ENCODE measurements at regions not wholly inside any gene's neighbourhood (a gene's known extent, or its start where the extent isn't known, plus 50 kb on each side); places are given as distances from the start of the nearest gene placed in this dataset.

DNA sequence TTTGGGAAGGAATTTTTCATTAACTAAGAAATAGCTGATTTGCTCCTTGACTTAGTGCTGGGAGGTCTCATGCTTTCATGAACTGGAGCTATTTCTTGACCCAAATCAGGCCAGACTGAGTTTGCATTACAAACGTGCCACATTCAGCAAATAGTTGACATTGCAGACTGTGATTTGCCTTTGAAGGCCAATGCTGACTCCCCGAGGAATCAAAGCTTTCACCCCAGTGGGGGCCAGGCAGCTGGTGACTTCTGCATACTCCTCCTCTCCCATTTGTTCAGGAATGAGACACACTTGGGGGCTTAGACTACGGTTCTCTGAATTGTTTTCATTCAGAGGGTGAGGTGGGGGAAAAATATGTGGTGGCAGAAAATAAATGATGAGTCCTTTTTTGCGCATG, 111.0 kb upstream of the JAZF1 start:
- DNase-seq (ENCODE audit: low spot score) = no peak
- in situ Hi-C loops (cut with HindIII; ENCODE audit: low sequenced_read_pairs) = no loop called here

DNA sequence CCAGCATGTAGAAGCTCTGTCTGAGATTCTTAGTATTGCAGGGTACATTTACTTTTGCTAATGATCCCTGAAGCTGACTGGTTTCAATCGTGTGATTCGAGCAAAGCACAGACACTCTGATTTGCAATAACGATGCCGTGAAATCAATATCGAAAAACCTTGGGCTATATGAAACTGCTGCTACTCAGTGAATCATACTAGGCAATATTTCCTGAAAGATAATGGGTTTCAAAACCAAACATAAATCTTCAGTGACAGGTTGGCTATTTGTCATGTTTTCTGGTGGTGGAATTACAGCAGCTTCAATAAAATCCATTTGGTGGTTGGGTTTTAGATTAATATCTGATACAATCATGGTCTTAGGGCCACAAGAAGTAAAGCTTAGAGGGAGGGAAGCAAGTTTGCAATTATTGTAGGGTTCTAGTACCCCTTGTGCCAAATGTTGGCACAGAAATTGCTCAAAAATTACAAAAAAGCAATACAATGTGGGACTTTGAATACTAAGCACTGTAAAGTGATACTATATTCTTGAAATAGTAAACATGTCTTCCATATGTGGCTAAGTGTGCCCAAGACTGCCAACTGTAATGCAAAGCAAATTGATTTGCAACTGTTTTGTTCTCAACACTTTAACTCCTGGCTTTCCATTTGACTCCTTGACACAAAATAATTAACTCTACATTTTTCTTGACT, 112.4 kb upstream of the JAZF1 start:
- no peak for DNase-seq (ENCODE audit: low spot score)
- in situ Hi-C loops (cut with HindIII; ENCODE audit: low sequenced_read_pairs) = no loop called here

DNA sequence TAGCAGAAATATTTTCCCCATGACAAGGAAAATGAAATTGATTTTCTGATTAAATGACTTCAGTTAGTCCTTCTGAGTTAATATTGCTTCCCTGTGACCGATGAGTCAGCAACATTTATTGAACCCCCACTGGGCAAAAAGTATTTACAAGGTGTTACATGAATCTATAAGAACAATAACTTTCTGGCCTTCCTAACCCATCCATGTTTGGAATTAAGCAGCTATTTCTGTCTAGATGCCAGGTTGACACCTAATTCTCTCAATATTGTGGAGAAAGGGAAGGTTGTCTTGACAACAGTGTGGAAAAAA, 112.9 kb upstream of the JAZF1 start:
- no peak for DNase-seq (ENCODE audit: low spot score)
- in situ Hi-C loops (cut with HindIII; ENCODE audit: low sequenced_read_pairs) = no loop called here

DNA sequence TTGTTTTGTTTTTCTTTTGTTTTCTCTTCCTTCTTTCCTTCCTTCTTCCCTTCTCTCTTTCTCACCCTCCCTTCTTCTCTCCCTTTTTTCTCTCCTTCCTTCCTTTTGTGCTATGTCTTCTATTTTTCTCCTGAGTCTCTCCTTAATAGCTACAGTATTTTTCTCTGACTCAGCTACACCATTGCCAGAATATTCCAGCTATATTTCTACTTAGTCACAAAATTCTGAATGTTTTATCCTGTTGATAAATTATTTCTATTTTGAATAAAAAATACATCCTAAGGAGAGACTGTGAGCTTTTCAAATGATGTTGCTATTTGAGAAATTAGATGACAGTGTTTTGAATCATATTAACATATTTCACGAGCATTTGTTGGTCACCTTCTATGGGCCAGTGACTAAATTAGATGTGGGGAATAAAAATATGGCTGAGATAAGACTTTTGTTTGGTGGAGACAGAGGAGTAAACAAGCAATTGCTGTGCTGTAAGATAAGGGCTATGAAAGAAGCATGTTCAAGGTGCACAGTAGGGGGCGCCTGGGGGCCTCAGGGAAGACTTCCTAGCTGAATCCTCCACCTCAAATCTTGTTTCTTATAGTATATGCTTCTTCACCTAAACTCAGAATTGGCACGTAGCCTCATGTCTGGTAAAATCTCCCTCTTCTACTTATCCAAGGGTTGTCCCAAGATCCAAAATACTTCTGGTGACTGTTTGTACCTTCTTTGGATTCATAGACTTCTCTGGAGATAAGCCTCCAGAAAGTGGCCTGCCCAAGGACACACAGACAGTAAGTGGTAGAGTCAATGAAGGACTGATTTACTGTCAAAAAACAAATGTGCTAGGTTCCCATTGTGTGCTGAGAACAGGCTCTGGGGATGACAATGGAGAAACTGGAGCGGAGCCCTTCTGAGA, 115.5 kb upstream of the CREB5 start:
- in situ Hi-C loops (cut with HindIII; ENCODE audit: low sequenced_read_pairs) = no loop called here
- DNase-seq (ENCODE audit: low spot score) = peak; percentile 7

DNA sequence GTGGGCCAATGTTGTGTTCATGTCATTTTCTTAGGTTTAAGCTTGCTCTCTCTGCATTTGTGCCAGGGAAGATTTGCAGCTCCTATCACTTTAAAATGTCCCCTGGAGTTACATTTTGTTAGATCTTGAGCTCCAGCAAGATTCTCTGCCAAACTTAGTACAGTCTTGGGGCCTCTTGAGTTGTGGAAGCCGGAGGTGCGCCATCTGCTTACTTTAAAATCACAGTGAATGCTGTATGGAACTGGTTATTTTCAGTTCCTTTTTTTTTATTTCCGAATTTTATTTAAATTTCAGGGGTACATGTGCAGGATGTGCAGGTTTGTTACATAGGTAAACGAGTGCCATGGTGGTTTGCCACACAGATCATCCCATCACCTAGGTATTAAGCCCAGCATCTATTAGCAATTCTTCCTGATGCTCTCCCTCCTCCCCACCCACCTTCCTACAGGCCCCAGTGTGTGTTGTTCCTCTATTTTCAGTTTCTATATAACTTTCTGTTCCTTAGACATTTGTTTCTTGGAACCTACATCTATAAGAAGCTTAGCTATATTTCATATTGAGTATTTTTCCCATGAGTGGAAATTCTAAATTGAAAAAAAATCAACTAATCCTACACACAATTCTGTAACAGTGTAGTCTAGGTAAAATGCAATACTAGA, 114.4 kb upstream of the CREB5 start:
- no peak for DNase-seq (ENCODE audit: low spot score)
- in situ Hi-C loops (cut with HindIII; ENCODE audit: low sequenced_read_pairs) = no loop called here

DNA sequence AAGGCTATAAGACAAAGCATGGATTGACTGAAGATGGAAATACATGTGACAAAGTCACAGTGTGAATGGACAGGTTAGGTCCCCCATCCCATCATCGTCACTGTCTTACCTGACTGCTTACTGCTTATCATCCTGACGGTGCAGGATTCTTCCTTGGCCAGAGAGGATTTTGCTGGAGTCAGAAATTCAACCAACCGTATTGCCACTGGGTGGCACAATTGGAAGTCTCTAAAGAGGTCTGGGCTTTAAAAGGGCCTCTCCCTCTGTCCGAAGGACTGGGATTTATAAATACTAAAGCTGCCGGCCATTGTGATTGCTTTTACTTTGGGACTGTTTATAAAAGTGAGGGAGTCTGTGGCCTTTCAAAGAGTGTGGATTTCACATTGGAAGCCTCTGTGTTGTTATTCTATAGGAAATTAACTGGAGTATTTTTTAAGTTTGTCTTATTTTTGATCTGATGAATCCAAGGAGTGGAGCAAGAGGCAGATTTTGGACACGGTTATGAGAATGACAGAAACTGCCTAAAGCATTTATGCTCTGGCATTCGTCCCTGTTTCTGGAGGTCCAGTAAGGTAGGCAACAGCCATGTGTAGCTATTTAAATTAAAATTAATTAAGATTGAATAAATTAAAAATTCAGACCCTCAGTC, 113.3 kb upstream of the CREB5 start:
- peak; percentile 80 for DNase-seq (ENCODE audit: low spot score)
- in situ Hi-C loops (cut with HindIII; ENCODE audit: low sequenced_read_pairs) = no loop called here

DNA sequence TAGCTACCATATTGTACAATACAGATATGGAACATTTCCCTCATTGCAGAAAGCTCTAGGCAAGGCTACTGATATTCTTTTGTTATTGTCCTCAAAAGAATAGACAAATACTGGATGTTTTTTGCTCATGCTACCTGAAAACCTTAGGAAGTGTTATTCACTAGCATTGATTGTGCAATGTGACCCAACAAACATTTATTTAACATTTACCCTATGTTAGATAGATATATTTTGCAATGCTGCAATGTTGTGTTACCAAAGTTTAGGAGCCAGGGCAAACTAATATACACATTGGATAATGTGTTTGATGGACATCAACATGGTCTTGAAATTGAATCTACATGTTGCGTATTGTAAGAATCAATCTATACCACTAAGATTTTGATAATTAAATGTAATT, 112.8 kb upstream of the CREB5 start:
- in situ Hi-C loops (cut with HindIII; ENCODE audit: low sequenced_read_pairs) = no loop called here
- DNase-seq (ENCODE audit: low spot score) = no peak

DNA sequence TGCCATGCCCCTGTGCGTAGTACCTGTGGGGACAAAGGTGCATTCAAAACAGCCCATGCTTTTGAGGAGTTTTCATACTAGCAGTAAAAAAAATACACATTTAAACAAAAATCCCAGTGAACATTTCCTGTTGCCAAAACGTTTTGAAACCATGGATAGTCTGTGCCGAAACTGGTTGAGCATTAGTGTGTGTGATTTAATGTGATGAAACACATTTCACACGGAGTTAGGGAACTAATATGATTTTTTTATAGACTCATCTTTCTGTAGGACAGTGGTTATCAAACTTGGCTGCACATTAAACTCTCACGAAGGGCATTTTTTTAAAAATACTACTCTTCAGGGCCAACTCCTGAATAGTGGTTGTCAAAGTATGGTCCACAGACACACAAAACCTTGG, 111.8 kb upstream of the CREB5 start:
- DNase-seq (ENCODE audit: low spot score) = no peak
- in situ Hi-C loops (cut with HindIII; ENCODE audit: low sequenced_read_pairs) = no loop called here

DNA sequence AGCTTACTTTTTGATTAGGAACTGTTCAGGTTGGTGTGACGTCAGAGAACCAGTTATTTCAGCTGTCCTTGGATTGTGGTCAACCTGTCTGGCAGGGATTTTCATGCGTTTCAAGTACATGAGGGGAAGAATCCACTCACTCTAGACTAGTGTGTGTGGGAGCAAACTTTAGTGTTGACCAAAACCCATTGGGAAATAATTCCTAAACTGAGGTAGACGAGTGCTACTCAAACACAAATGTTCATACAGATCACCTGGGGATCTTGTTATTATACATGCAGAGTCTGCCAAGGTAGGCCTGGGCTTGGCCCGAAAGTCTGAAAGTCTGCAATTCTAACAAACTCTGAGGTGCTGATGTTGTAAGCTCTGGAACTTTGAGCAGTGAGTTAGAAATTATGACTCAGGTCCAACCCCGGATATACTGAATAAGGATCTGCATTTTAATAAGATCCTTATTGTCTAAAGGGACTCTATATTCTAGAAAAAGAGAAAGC, 111.1 kb upstream of the CREB5 start:
- in situ Hi-C loops (cut with HindIII; ENCODE audit: low sequenced_read_pairs) = no loop called here
- DNase-seq (ENCODE audit: low spot score) = no peak

DNA sequence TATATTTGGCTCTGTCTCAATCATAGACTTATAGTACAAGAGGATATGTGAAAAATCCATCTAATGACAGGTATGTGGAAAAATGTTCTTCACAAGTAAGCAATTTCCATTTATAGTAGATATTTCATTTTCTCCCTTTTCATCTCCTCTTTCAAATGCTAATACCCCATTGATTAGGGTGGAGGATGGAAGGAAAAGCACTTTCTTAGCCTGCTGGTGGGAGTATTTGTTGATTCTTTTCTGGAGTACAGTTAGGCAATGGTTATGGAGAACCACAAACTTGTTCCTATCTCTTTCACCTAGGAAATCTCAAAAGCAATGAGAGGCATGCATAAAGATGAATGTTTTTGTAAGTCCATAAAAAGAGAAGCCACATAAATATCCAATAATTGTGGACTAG, 108.0 kb upstream of the CREB5 start:
- in situ Hi-C loops (cut with HindIII; ENCODE audit: low sequenced_read_pairs) = no loop called here
- DNase-seq (ENCODE audit: low spot score) = no peak

DNA sequence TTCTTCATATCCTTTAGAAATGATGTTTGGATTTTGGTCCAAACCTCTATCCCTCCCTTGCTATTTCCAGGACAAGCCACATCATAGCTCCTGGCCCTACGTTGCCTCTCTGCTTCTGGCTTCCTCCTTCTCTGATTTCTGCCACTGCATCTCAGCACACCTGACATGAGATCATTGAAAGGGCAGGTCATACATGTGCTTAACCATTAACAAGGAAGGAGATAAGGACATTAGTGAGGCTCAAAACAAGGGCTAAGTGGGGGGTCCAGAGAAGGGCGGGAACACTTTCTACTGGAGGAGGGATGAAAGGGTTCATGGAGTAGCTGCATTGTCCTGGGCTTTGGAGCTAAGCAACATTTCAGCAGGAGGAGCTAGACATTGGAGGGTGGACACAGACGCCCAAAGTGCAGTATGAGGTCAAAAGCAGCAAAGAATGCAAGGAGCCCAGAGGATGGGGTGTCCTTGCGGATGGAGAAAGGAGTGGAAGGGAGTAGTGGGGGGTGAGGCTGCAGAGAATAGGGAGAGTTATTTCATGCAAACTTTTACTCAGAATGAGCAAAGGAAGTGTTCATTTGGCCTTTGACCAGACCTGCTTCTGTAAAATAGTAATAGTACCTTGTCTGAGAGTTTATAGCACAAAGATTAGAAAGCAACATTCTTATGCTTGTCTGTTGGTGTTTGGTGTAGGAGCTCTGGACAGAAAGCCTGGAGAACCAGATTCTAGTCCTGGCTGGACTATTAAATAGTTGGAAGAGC, 102.4 kb upstream of the CREB5 start:
- no peak for DNase-seq (ENCODE audit: low spot score)
- in situ Hi-C loops (cut with HindIII; ENCODE audit: low sequenced_read_pairs) = no loop called here

DNA sequence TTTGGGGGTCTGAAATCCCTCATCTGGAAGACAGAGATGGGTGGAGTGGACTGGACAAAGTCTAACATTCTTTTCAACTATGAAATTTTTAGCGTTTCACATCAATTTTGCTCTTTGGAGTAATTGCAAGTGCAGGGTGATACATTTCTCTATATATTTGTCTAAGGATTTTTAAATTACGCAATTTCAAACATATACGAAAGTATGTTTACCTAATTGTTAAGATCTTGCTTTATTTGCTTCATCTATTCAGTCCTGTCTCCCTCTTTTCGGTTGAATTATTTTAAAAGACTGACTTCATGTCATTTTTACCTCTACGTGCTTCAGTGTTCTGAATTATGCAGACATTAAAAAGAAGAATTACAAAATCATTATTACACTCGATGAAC, 101.9 kb upstream of the CREB5 start:
- no peak for DNase-seq (ENCODE audit: low spot score)
- in situ Hi-C loops (cut with HindIII; ENCODE audit: low sequenced_read_pairs) = no loop called here

DNA sequence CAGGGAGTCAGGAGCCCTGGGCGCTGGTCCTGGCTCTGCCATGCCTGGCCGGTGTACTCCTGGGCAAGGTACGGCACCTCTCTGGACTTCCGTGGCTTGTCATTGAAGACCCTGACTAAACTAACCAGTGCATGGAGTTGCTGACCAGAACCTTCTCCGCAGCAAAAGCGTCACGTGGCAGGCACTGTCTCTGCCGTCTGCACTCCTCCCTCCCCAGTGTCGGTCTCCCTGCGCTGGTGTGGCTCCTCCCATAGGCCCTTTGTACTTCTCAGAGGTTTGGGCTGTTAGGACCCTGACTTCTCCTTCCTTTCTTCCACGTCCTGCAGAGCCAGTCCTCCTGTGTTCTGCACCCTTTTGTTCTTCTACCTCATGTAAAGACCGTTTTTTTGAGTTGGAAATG, 100.6 kb upstream of the CREB5 start:
- in situ Hi-C loops (cut with HindIII; ENCODE audit: low sequenced_read_pairs) = no loop called here
- DNase-seq (ENCODE audit: low spot score) = no peak

DNA sequence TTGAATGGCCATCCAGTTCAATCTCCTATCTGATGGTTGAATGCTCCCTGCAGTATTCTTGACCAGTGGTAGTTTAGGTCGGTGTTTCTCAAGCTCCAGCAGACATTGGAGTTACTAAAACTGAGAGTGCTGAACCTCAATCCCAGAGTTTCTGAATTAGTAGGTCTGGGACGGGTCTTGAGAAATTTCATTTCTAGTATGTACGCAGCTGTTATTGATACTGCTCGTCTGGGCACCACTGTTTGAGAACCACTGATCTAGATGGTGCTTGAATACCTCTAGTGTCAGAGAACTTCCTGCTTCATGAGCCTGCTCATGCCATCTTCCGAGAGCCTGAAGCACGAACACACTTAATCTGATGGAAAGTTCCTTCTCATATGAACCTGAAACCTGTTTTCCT, 99.4 kb upstream of the CREB5 start:
- in situ Hi-C loops (cut with HindIII; ENCODE audit: low sequenced_read_pairs) = no loop called here
- DNase-seq (ENCODE audit: low spot score) = no peak

DNA sequence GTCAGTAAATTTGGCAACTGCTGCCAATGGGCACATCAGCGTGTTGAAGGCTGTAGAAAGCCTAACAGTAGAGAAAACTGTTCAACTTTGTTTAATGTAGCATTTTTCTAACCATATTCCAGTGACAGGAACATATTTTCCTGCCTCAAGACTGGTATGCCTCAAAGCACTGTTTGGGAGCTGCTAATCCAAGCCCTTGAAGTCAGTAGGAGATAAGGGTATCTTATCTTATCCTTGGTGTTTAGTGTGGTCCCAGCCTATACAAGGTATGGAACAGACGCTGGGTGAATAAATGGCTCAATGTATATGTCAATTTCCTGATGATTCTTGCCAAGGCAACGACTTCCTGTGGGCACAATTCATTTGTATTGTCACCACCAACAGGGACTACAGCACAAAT, 97.5 kb upstream of the CREB5 start:
- no peak for DNase-seq (ENCODE audit: low spot score)
- in situ Hi-C loops (cut with HindIII; ENCODE audit: low sequenced_read_pairs) = no loop called here

DNA sequence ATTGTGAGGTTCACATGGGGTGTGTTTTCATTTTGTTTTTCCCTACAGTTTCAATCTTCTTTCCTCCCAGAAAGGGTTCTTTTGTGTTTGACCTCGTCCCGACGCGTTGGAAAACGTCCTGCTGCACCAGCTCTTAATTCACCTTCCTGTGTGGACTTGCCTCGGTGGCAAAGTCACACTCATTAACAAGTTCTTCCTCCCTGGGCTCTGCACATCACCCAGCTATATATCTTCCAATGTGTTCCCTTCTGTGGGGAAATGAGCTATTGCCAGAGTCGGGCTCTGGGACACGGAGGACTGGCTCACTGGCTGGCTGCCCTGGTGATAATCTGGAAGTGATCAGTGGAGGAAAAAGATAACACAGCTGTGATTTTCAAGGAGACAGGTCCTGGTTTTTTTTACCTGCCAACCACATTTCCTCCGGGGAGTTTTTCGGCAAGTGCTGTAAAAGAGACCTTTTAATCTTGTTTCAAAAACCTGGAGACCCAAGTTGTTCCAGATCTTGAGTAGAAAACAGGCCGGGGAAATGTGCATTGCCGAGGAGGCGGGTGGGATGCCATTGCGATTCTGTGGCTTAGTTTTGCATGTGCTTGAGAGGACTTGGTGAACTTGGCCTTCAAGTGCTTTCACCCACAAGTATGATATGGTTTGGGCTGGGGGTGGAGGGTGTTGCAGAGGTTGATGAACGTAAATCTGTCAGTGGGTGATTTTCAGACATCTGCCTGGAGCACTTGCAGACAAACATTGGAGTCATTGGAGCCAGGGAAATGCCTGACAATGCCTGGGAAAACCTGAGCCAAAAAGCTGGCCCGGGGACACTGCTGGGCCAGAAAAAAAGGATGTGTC, 96.5 kb upstream of the CREB5 start:
- no peak for DNase-seq (ENCODE audit: low spot score)
- in situ Hi-C loops (cut with HindIII; ENCODE audit: low sequenced_read_pairs) = no loop called here

DNA sequence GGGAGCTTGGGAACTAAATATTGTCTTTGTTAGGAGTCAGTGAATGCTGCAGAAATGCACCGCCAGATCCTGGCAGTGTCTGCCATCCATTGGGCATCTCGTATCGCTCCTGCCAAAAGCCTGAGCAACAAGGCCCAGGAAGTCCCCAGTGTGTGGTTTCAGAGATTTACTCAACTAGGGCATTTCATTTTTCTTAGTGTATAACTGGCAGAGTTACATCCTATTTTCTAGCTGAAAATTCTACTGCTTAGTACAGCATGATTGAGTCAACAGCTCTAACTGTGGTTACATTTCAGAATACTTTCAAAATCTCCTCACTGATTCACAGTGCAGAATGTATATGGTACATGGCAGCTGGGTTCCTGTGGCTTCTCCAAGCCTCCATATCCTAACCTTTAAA, 95.8 kb upstream of the CREB5 start:
- in situ Hi-C loops (cut with HindIII; ENCODE audit: low sequenced_read_pairs) = no loop called here

DNA sequence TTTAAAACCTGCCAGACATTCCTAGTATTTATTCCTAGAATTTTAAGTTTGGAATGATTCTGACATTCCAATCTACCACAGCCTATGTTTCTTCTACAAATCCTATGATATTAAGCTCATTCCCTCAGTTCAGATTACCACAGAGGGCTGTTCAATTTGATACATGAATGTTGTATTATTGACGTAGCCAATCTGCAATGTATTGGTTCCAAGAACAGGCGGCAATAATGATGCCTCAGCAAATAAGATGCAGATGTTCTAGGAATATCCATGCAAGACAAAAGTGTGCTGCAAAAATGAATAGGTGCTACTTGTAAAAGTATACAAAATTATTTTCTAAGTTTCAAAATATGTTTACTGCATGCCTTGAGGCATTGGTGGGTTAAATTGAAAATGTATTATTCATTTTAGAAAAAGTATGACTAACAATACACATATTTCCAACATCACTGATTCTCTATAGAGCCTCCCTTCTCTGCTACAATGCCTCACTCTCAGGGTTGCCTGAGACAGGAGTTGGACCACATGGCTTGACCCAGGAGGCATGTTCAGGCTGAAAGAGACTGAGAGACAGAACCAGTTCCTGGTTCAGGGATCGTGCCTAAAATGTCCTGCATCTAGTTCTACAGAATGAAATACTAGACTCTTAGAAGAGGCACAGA, 94.1 kb upstream of the CREB5 start:
- no peak for DNase-seq (ENCODE audit: low spot score)
- in situ Hi-C loops (cut with HindIII; ENCODE audit: low sequenced_read_pairs) = no loop called here

More for the DNA sequence above, 95.8 kb upstream of the CREB5 start:
- DNase-seq (ENCODE audit: low spot score) = peak; percentile 15
